Activated T-cell treated with anti-CD3 and anti-CD28 coated beads, Interleukin-2, amount 50 U/mL, for 1 hour (primary cell): ENCODE measurements at regions not wholly inside any gene's neighbourhood (a gene's known extent, or its start where the extent isn't known, plus 50 kb on each side); places are given as distances from the start of the nearest gene placed in this dataset.
"Not testable (repeated sequence)": the region's sequence is repeated elsewhere in the genome, so short reads cannot be mapped to it uniquely, and the experiment has no call there.

Experiments used
- DNase-seq: peaks from one replicate; pipeline ENCODE4 v3.0.0-alpha.2; 2020

- DNase-seq: no peak
These were observed 129.8 kb downstream of the SEC23A start for GRCh38 chr14:38973083-38973700.

GRCh38 chr14:38972511-38972910 is 130.5 kb downstream of the SEC23A start:
- DNase-seq: no peak

GRCh38 chr14:38971258-38971921 is 131.6 kb downstream of the SEC23A start:
- no peak for DNase-seq

- DNase-seq: no peak
These were observed 138.4 kb downstream of the SEC23A start for GRCh38 chr14:38964630-38965029.

DNA sequence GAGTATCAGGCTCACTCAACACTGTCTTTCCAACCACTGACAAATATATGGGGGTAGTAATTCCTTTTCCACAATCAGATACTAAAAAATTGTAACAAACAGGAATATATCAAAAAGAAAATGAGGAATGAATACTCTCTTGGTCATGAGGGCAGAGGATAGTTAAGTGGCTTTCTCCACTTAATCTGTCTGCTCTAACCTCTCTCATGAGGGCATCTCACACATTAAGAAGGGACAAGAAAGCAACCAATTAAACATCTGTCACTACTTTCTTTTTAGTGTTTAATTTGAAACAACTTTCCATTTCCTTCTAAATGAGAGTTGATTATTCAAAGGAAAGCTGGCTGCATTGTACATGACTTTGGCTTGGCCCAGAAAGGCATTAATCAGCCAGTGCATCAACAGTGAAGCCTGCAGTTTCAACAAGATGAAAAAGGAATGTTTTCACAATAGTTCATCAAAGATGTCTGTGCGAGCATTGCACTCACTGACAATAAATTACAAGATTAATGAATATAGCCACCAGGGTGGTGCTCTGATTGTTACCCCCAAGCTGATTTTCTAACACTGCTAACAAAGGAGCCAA is 142.0 kb downstream of the SEC23A start:
- DNase-seq: no peak

- no peak for DNase-seq
These were observed 144.0 kb downstream of the SEC23A start for GRCh38 chr14:38959021-38959420.

GRCh38 chr14:38958589-38958988 is 144.4 kb downstream of the SEC23A start:
- no peak for DNase-seq

DNA sequence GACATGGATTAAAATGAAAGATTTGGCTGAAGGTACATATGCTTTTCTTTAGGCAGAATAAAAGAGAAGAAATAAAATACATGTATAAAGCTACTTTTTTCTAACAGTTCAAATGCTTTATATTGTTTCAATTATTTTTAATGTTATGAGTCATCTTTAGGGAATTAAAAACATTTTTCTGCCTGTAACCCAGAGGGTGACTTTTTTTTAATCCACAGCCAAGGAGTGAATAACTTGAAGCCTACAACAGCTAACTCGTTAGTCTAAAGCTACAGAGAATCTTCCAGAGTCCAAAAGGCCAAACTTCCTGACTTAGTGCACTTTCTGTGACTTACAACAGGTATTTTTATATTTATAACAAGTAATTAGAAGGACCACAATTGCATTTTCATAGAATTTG is 151.6 kb downstream of the SEC23A start:
- DNase-seq: no peak

DNA sequence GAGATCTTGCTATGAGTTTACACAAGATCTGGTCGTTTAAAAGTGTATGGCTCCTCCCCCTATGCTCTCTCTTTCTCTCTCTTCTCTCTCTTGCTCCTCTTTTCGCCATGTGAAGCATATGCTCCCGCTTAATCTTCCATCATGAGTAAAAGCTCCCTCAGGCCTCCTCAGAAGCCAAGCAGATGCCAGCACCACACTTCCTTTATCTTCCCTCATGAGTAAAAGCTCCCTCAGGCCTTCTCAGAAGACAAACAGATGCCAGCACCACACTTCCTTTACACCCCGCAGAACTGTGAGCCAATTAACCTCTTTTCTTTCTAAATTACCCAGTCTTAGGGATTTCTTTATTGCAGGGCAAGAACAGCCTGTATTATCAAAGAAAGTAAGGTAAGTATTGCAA is 152.4 kb downstream of the SEC23A start:
- DNase-seq: no peak

DNA sequence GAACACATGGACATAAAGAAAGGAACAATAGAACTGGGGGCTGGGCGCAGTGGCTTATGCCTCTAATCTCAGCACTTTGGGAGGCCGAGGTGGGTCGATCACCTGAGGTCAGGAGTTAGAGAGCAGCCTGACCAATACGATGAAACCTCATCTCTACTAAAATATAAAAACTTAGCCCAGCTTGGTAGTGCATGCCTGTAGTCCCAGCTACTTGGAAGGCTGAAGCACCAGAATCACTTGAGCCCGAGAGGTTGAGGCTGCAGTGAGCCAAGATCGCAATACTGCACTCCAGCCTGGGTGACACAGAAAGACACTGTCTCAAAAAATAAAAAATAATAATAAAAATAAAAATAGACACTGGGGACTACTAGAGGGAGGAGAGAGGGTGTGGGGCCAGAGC is 154.5 kb downstream of the SEC23A start:
- DNase-seq: no peak

- DNase-seq: no peak
These were observed 154.9 kb downstream of the SEC23A start for GRCh38 chr14:38948171-38948570.

GRCh38 chr14:38947343-38947742 is 155.7 kb downstream of the SEC23A start:
- no peak for DNase-seq

GRCh38 chr14:38944691-38945090 is 158.3 kb downstream of the SEC23A start:
- DNase-seq: no peak

DNA sequence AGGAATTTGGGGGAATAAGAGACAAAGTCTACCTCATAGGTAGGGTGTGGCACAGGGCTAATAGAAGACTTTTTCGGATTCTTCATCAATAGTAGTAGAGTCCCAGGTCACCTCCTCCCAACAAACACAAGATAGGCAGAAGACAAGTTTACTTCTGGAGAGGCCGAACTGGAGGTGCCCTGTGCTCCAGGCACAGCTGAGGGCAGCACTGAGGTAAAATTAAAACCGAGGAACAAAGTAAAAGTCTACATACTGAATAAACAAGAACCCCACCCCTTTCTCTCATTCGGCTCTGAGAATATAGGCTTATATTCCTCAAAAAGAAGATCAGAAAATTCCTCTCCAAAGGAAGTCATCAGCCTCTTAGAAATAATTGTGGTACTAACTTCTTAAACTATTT is 161.5 kb downstream of the SEC23A start:
- no peak for DNase-seq

GRCh38 chr14:38932653-38933000 is 170.4 kb downstream of the SEC23A start:
- DNase-seq: not testable (repeated sequence)

- DNase-seq: no peak
These were observed 170.9 kb downstream of the SEC23A start for GRCh38 chr14:38931969-38932652.

DNA sequence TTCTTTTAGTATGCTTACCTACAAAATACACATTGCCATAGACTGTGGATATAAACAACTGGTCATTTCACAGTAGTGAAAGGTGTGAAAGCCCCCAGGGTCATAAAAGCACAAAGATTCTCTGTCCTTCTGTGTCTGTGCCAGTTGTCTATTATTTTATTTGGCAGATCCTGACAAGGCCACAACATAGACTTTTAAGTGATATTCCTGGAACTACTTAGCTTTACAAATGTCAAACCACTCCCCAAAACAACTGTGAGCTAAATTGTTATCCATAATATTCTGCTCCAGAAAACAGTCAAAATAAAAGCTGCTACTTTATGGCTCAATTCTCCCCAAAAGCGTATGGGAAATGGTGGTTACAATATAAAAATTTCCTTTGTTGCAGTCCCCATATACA is 172.1 kb downstream of the SEC23A start:
- no peak for DNase-seq

GRCh38 chr14:38930022-38930421 is 173.0 kb downstream of the SEC23A start:
- no peak for DNase-seq

GRCh38 chr14:38929416-38929815 is 173.6 kb downstream of the SEC23A start:
- no peak for DNase-seq

DNA sequence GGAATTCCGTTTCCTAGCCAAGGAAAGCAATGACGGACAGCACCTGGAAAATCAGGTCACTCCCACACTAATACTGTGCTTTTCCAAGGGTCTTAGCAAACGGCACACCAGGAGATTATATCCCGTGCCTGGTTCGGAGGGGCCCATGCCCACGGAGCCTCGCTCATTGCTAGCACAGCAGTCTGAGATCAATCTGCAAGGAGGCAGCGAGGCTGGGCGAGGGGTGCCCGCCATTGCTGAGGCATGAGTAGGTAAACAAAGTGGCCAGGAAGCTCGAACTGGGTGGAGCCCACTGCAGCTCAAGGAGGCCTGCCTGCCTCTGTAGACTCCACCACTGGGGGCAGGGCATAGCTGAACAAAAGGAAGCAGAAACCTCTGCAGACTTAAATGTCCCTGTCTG is 181.1 kb downstream of the SEC23A start:
- not testable (repeated sequence) for DNase-seq

GRCh38 chr14:38915125-38915524 is 187.9 kb downstream of the SEC23A start:
- DNase-seq: no peak

GRCh38 chr14:38910092-38910491 is 192.9 kb downstream of the SEC23A start:
- DNase-seq: no peak

GRCh38 chr14:38904959-38905358 is 198.1 kb downstream of the SEC23A start:
- DNase-seq: no peak

DNA sequence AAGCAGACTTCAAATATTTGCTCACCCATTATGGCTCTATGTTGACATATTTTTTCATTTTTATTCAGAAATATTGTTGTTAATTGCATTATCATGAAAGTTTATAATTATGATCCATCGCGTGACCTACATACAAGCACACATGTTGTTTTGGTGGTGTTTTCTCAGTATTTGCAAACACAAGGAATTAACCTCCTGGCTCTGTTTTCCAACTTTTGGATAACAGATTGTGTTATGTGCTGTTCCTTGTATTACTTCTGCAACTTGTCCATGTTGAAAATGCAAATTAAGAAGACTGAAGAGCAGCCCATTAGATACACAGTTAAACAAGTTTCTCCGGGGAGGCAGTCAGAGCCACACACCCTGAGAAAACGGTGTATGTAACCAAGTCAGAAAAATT is 201.2 kb downstream of the SEC23A start:
- DNase-seq: no peak
